K562 (cell line): ENCODE measurements at regions not wholly inside any gene's neighbourhood (a gene's known extent, or its start where the extent isn't known, plus 50 kb on each side); places are given as distances from the start of the nearest gene placed in this dataset.

ENCODE experiments used
- ATAC-seq: fragments of 200-7000 bp; cut with Tn5 transposase; 3 replicates; pipeline ENCODE4 v1.9.1; 2020; ENCODE audit warnings: moderate library complexity
- BruUV-seq: library from RNA; stranded (reverse); fragments of 400-500 nt; replicated peaks from 2 replicates; lab custom pipeline; 2021; lab: Mats Ljungman, UMichigan
- CTCF ChIA-PET: fragments of 300-600 bp; formaldehyde crosslinking; extraction: SDS; loops from one replicate; lab custom pipeline; 2021; ENCODE audit warnings: low intra/inter-chr PET ratio; lab: Yijun Ruan, JAX
- POLR2A ChIA-PET: fragments of 300-600, 350-650 bp; sonication (Branson Sonifier 250); formaldehyde crosslinking; extraction: SDS; loops from one replicate; lab custom pipeline; 2021; ENCODE audit warnings: antibody characterized with exemption, inconsistent platforms; lab: Yijun Ruan, JAX
- DNase-seq, 4 experiments: peaks; one replicate each; pipeline versions ENCODE4 v3.0.0 to v3.0.0-alpha.2; 2011 to 2018; ENCODE audit warnings: low spot score in 3 of 4, mixed read lengths in 3 of 4; ENCODE audit errors: extremely low read depth in 1 of 4
- FAIRE-seq: peaks from 2 replicates; lab custom pipeline; 2011; peaks lifted over from hg19 to GRCh38; lab: Jason Lieb, UNC
- H2AFZ ChIP-seq: 2 replicates; pipeline ENCODE4 v1.6.0; 2011; ENCODE audit warnings: low read depth, low read length, control low read depth, inconsistent platforms
- H3K27ac ChIP-seq: fragments of 200-600 bp; 3 replicates; pipeline ENCODE4 v1.8.0; 2011; ENCODE audit warnings: low read depth, mild to moderate bottlenecking, control low read depth, inconsistent platforms, low read length, moderate library complexity, mixed read lengths; ENCODE audit errors: extremely low read depth
- H3K27me3 ChIP-seq, 2 experiments: fragments of 300-600 bp in 1 of 2; 2 replicates in 1 of 2; 3 replicates in 1 of 2; pipeline versions ENCODE4 v1.6.0 to v1.8.0; 2011; ENCODE audit warnings: inconsistent platforms in 2 of 2, low read length in 2 of 2, mild to moderate bottlenecking in 1 of 2, mixed read lengths in 1 of 2, moderate library complexity in 1 of 2; ENCODE audit not compliant: control insufficient read depth in 2 of 2, insufficient read depth in 2 of 2
- H3K36me3 ChIP-seq: fragments of 300-600 bp; 3 replicates; pipeline ENCODE4 v1.8.0; 2011; ENCODE audit warnings: mild to moderate bottlenecking, low read length, inconsistent platforms; ENCODE audit not compliant: control insufficient read depth, insufficient read depth
- H3K4me1 ChIP-seq, 2 experiments: fragments of 200-600 bp in 1 of 2; replicated peaks in 1 of 2; 2 replicates in 1 of 2; 3 replicates in 1 of 2; pipeline versions ENCODE4 v1.5.1 to v1.8.0; 2011; ENCODE audit warnings: inconsistent platforms in 2 of 2, low read length in 2 of 2, mild to moderate bottlenecking in 1 of 2, mixed read lengths in 1 of 2, moderate library complexity in 1 of 2; ENCODE audit not compliant: control insufficient read depth in 2 of 2, insufficient read depth in 2 of 2
- H3K4me2 ChIP-seq: 2 replicates; pipeline ENCODE4 v1.6.1; 2011; ENCODE audit warnings: low read length, control low read depth, inconsistent platforms, mixed read lengths; ENCODE audit not compliant: insufficient read depth
- H3K4me3 ChIP-seq: fragments of 200-600 bp; sonication (generic), shearing (Covaris generic); 2 replicates; pipeline ENCODE4 v1.5.1; 2016; ENCODE audit warnings: control low read depth, inconsistent platforms
- H3K79me2 ChIP-seq: fragments of 200-600 bp; 3 replicates; pipeline ENCODE4 v1.8.0; 2011; ENCODE audit warnings: low read length, inconsistent platforms; ENCODE audit not compliant: control insufficient read depth, insufficient read depth
- H3K9ac ChIP-seq, 2 experiments: 2 replicates each; pipeline versions ENCODE4 v1.6.0 to v1.6.1; 2011; ENCODE audit warnings: low read depth in 2 of 2, low read length in 2 of 2, control low read depth in 1 of 2, inconsistent platforms in 1 of 2, mild to moderate bottlenecking in 1 of 2, mixed read lengths in 1 of 2; ENCODE audit not compliant: insufficient read depth in 1 of 2
- H3K9me1 ChIP-seq: one replicate; pipeline ENCODE4 v1.6.0; 2011; ENCODE audit warnings: inconsistent platforms, mild to moderate bottlenecking, low read length, moderate library complexity; ENCODE audit not compliant: control insufficient read depth, insufficient read depth
- H3K9me3 ChIP-seq: replicated peaks from 2 replicates; pipeline ENCODE4 v1.5.1; 2011; ENCODE audit warnings: low read depth, low read length, inconsistent platforms; ENCODE audit not compliant: control insufficient read depth, insufficient read depth
- H4K20me1 ChIP-seq: replicated peaks from 2 replicates; pipeline ENCODE4 v1.6.1; 2011; ENCODE audit warnings: low read length, inconsistent platforms, mixed read lengths; ENCODE audit not compliant: control insufficient read depth, insufficient read depth
- ARNT ChIP-seq, 2 experiments: fragments of 450-650 bp; IDR thresholded peaks; 2 replicates each; pipeline ENCODE4 v1.6.1; 2016; ENCODE audit warnings: mild to moderate bottlenecking in 1 of 2
- CBFA2T3 ChIP-seq: fragments of 450-650 bp; IDR thresholded peaks from 2 replicates; pipeline ENCODE4 v1.6.1; 2017
- HEY1 ChIP-seq: fragments of 250-450 bp; sonication (Bioruptor Pico); IDR thresholded peaks from 2 replicates; pipeline ENCODE4 v1.5.0; 2020; ENCODE audit warnings: mild to moderate bottlenecking, moderate library complexity, borderline replicate concordance
- KDM5B ChIP-seq: fragments of 200-600 bp; sonication (generic); IDR thresholded peaks from 2 replicates; pipeline ENCODE4 v1.6.1; 2012; ENCODE audit warnings: low read depth, mild to moderate bottlenecking, moderate library complexity, low read length, control low read depth, inconsistent platforms; ENCODE audit not compliant: insufficient replicate concordance
- POLR2G ChIP-seq: fragments of 200-400 bp; formaldehyde crosslinking; IDR thresholded peaks from 2 replicates; pipeline ENCODE4 v1.6.1; 2017; ENCODE audit warnings: low read depth, mild to moderate bottlenecking, antibody characterized with exemption, low read length, moderate library complexity
- SLC30A9 ChIP-seq: fragments of 250-450 bp; sonication (Bioruptor Pico); IDR thresholded peaks from 2 replicates; pipeline ENCODE4 v1.8.0; 2022; ENCODE audit warnings: mild to moderate bottlenecking, moderate library complexity
- SMAD4 ChIP-seq: fragments of 250-450 bp; sonication (Bioruptor Pico); conservative IDR thresholded peaks from 2 replicates; pipeline ENCODE4 v1.8.0; 2021; ENCODE audit warnings: inconsistent platforms, mild to moderate bottlenecking, moderate library complexity
- SRF ChIP-seq, 2 experiments: fragments of 250-450, 450-650 bp in 1 of 2; sonication (Bioruptor Pico) in 1 of 2; sonication (generic) in 1 of 2; formaldehyde crosslinking; IDR thresholded peaks; 2 replicates each; pipeline versions ENCODE4 v1.5.0 to v1.5.1; 2020 to 2022; ENCODE audit warnings: mild to moderate bottlenecking in 1 of 2, missing genetic modification reagents in 1 of 2
- TAF1 ChIP-seq: IDR thresholded peaks from 2 replicates; pipeline ENCODE4 v1.6.1; 2011; ENCODE audit warnings: mild to moderate bottlenecking, low read length, moderate library complexity; ENCODE audit not compliant: insufficient read depth, control insufficient read depth, severe bottlenecking; ENCODE audit errors: extremely low read depth
- TARDBP ChIP-seq: fragments of 450-650 bp; IDR thresholded peaks from 2 replicates; pipeline ENCODE4 v1.6.1; 2016
- XRCC5 ChIP-seq: fragments of 200-400 bp; formaldehyde crosslinking; IDR thresholded peaks from 2 replicates; pipeline ENCODE4 v1.6.1; 2017; ENCODE audit warnings: low read depth, mild to moderate bottlenecking, low read length
- WGBS: fragments of 100-300 bp; shearing (Covaris generic); methylation state at CpG from one replicate; pipeline ENCODE4 v1.1.6; 2016; ENCODE audit warnings: low coverage, mixed read lengths; ENCODE audit not compliant: insufficient coverage; ENCODE audit errors: missing lambda C conversion rate; 5-methylcytosine and 5-hydroxymethylcytosine counted together
- in situ Hi-C: fragments of 300-500 bp; cut with MboI; formaldehyde crosslinking; loops from 4 replicates; pipeline ENCODE4 v1.15.0; 2018; ENCODE audit warnings: inconsistent platforms, mixed read lengths
- intact Hi-C: fragments of 100-400 bp; cut with micrococcal nuclease; formaldehyde crosslinking; loops from 2 replicates; pipeline ENCODE4 v1.14.2; 2022

DNA sequence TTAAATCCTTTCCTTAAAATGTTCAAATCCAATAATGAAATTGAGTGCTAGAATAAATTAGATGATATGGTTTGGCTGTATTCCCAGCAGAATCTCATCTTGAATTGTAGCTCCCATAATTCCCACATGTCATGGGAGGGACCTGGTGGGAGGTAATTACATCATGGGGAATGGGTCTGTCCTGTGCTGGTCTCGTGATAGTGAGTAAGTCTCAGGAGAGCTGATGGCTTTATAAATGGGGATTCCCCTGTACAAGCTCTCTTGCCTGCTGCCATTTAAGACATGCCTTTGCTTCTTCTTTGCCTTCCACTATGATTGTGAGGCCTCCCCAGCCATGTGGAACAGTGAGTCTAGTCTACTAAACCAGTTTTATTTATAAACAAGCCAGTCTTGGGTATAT lies 508.5 kb downstream of the ETNK1 start:
- H3K27me3 ChIP-seq: no peaks in the 10 kb centered on the region
- FAIRE-seq (no peak), ATAC-seq (no peak), DNase-seq (no peak)
- no peaks in the 10 kb centered on the region for H3K9me3 ChIP-seq
- TF ChIP-seq POLR2G: no peak
- no peak for TF ChIP-seq HEY1 (CRISPR knock-in tag)
- no peak for TF ChIP-seq SMAD4 (CRISPR knock-in tag)
- TF ChIP-seq CBFA2T3: no peak
- TF ChIP-seq ARNT (IDR thresholded peaks at IDR 0.05): no peak
- no peak for TF ChIP-seq SRF (CRISPR knock-in tag; IDR thresholded peaks at IDR 0.05)
- no peak for TF ChIP-seq XRCC5
- no peak for TF ChIP-seq KDM5B
- no peak for TF ChIP-seq TAF1
- TF ChIP-seq SLC30A9 (CRISPR knock-in tag): no peak
- no peak for TF ChIP-seq TARDBP
- no peak overlapping the region for H2AFZ ChIP-seq
- intact Hi-C loops: no loop called here
- no peaks in the 10 kb centered on the region for H4K20me1 ChIP-seq
- H3K4me2 ChIP-seq: no peak overlapping the region
- H3K27ac ChIP-seq: no peak overlapping the region
- in situ Hi-C loops: no loop called here
- ChIA-PET POLR2A (no interaction called here), CTCF (no interaction called here)
- H3K9ac ChIP-seq: no peak overlapping the region
- no peaks in the 10 kb centered on the region for H3K9me1 ChIP-seq
- no peak overlapping the region for H3K4me3 ChIP-seq
- no peaks in the 10 kb centered on the region for H3K36me3 ChIP-seq
- no peaks in the 10 kb centered on the region for H3K79me2 ChIP-seq
- no peaks in the 10 kb centered on the region for H3K4me1 ChIP-seq
- WGBS: 33% methylated on average over 1 of the region's 1 CpG
- no TSS peak for BruUV-seq
